ENCODE measurements at regions not wholly inside any gene's neighbourhood (a gene's known extent, or its start where the extent isn't known, plus 50 kb on each side); places are given as distances from the start of the nearest gene placed in this dataset.

DNA sequence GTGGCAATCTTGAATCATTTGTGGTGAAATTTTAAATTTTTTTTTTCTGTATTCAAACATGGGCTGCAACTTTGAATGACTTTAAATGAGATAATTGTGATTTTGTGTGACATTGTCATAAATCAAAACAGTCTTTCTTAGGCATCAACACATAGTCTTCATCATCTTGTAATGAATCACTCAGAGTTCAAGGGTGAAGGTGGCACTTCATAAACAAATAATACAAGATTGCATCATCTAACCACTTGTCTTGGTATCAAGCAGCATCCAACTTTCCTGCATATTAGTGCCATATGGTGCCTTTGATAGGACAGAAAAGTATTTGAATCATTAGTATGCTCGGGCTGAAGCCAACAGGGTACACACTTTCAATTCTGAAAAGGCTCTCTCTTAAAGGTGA, 392.4 kb upstream of the GOT2 start:
- TF ChIP-seq, protein P1, sequence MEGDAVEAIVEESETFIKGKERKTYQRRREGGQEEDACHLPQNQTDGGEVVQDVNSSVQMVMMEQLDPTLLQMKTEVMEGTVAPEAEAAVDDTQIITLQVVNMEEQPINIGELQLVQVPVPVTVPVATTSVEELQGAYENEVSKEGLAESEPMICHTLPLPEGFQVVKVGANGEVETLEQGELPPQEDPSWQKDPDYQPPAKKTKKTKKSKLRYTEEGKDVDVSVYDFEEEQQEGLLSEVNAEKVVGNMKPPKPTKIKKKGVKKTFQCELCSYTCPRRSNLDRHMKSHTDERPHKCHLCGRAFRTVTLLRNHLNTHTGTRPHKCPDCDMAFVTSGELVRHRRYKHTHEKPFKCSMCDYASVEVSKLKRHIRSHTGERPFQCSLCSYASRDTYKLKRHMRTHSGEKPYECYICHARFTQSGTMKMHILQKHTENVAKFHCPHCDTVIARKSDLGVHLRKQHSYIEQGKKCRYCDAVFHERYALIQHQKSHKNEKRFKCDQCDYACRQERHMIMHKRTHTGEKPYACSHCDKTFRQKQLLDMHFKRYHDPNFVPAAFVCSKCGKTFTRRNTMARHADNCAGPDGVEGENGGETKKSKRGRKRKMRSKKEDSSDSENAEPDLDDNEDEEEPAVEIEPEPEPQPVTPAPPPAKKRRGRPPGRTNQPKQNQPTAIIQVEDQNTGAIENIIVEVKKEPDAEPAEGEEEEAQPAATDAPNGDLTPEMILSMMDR (conservative IDR thresholded peaks at IDR 0.05; ENCODE audit: low read depth, low read length): no peak
- no peak for DNase-seq (ENCODE audit: low read depth)
- no peak overlapping the region for H3K4me3 ChIP-seq (ENCODE audit: low read length)

GRCh38 chr16:59124056-59124455, 389.9 kb upstream of the GOT2 start:
- H3K4me3 ChIP-seq (ENCODE audit: low read length): no peak overlapping the region
- TF ChIP-seq, protein P1 (conservative IDR thresholded peaks at IDR 0.05; ENCODE audit: low read depth, low read length): no peak
- DNase-seq (ENCODE audit: low read depth): no peak

DNA sequence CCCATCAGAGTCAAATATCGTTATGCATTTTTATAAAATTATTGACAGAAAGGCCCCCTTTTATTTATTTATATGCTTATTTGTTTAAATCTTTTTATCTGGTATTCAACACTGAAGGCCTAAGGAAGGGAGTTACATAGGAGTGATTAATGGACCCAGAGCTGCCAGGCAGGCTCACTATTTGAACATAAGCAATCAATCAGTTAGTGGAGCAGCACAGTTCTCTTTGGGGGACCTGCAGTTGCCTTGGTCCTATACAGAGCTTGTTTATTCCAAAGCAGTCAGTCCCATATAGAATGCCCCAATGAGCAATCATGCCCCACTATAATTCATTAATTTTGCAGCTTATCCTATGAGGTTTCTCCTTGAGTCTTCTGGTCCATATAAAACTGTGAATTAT, 389.4 kb upstream of the GOT2 start:
- TF ChIP-seq, protein P1 (conservative IDR thresholded peaks at IDR 0.05; ENCODE audit: low read depth, low read length): no peak
- H3K4me3 ChIP-seq (ENCODE audit: low read length): no peak overlapping the region
- no peak for DNase-seq (ENCODE audit: low read depth)

DNA sequence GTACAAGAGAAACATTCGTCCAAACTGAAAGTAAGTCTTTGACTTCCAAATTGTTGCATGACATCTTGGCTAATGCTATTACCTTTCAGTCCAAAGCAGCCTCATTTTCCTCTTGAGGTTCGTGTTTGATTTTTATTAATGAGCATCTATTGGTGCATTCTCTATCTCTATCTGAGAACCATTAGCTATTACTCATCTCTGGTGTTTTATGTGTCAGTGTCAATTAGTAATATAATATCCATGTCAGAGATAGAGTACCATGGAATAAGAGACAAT, 388.1 kb upstream of the GOT2 start:
- DNase-seq (ENCODE audit: low read depth): no peak
- TF ChIP-seq, protein P1 (conservative IDR thresholded peaks at IDR 0.05; ENCODE audit: low read depth, low read length): no peak
- no peak overlapping the region for H3K4me3 ChIP-seq (ENCODE audit: low read length)

DNA sequence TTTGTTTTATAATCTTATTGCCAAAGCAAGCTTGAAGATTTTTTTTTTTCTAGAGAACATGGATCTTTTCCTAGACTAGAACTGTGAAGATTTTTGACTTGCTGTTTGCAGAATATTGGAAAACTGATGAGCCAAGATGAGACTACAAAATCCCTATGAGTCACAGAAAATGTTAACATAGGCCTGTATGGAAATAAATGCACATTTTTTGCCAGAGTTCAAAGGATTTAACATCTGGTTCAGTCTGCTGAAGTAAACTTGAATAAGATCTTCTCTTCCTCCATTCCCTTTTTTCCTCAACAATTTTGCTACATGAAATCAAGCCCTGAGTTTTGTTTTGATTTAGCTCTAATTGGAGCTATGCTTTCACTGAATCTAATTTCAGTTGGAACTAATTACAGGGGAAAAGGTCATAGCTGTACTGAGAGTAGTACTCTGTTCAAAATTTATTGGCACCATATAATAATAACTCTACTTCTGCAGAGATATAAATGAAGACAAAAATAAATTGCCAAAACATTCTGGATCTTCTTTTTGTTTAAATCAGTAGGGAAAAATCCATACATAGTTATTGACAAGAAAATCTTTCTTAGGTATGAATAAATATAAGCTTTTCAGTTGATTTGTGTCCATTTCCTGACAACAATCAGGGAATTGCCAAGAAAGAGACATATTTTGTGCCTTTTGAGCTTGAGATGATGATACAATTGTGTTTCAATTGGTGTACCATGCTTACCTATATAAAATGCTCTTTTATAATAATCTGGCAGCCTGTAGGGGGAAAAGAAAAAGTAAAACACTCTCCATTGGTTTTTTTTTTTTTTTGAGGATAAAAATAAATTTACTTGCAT, 387.5 kb upstream of the GOT2 start:
- no peak for DNase-seq (ENCODE audit: low read depth)
- no peak overlapping the region for H3K4me3 ChIP-seq (ENCODE audit: low read length)
- TF ChIP-seq, protein P1 (conservative IDR thresholded peaks at IDR 0.05; ENCODE audit: low read depth, low read length): no peak

- TF ChIP-seq, protein P1 (conservative IDR thresholded peaks at IDR 0.05; ENCODE audit: low read depth, low read length): no peak
- no peak for DNase-seq (ENCODE audit: low read depth)
- H3K4me3 ChIP-seq (ENCODE audit: low read length): no peak overlapping the region
Measured at GRCh38 chr16:59116744-59117143, 382.6 kb upstream of the GOT2 start.

DNA sequence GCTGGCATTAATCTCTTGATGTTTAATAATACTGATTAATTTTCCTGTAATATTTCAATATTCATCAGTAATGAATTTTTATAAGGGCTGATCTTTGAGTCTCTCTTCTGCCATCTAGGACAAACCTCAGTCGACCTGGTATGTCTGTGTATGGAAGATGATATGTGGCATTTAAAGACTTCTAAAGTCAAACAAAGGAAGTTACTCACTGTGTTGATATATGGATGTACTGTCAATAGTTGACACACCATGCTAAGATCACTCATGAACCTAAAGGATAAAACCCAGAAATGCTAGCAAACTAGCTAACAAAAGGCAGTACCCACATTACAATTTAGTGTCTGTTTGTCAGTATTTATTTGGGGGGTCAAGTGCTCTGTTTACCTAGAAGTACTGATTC, 380.7 kb upstream of the GOT2 start:
- DNase-seq (ENCODE audit: low read depth): no peak
- TF ChIP-seq, protein P1 (conservative IDR thresholded peaks at IDR 0.05; ENCODE audit: low read depth, low read length): no peak

More for the DNA sequence above, 380.7 kb upstream of the GOT2 start:
- no peak overlapping the region for H3K4me3 ChIP-seq (ENCODE audit: low read length)
